IMR-90 (cell line): ENCODE measurements at regions not wholly inside any gene's neighbourhood (a gene's known extent, or its start where the extent isn't known, plus 50 kb on each side); places are given as distances from the start of the nearest gene placed in this dataset.
A peak's percentile ranks its signal among the peaks of the same experiment; 100 is the strongest.

Experiments used
- CEBPB ChIP-seq: IDR thresholded peaks from 2 replicates; pipeline ENCODE4 v1.6.1; 2012; ENCODE audit warnings: low read depth, low read length, improper control_type of control experiment
- CHD1 ChIP-seq: IDR thresholded peaks from 2 replicates; pipeline ENCODE4 v1.6.1; 2012; ENCODE audit warnings: low read depth, low read length, improper control_type of control experiment
- CTCF ChIP-seq: conservative IDR thresholded peaks from 2 replicates; pipeline ENCODE4 v1.5.1; 2012; ENCODE audit warnings: mild to moderate bottlenecking, low read depth, low read length, improper control_type of control experiment
- FOS ChIP-seq: fragments of 150-350 bp; IDR thresholded peaks from 2 replicates; pipeline ENCODE4 v1.6.1; 2016; ENCODE audit warnings: low read depth, low read length
- POLR2A ChIP-seq: IDR thresholded peaks from 2 replicates; pipeline ENCODE4 v1.6.1; 2012; ENCODE audit warnings: mild to moderate bottlenecking, low read depth, low read length
- RAD21 ChIP-seq: IDR thresholded peaks from 2 replicates; pipeline ENCODE4 v1.6.1; 2012; ENCODE audit warnings: low read length, improper control_type of control experiment
- RFX5 ChIP-seq: IDR thresholded peaks from 2 replicates; pipeline ENCODE4 v1.8.0; 2012; ENCODE audit warnings: low read depth, mild to moderate bottlenecking, low read length, moderate library complexity
- TF ChIP-seq, protein P1 (sequence below): fragments of 150-350 bp; IDR thresholded peaks from 2 replicates; pipeline ENCODE4 v1.6.1; 2017; ENCODE audit warnings: mild to moderate bottlenecking, antibody characterized with exemption, low read length, low read depth
- TF ChIP-seq, protein P2 (sequence below): fragments of 150-350 bp; IDR thresholded peaks from 2 replicates; pipeline ENCODE4 v1.6.1; 2016; ENCODE audit warnings: low read depth, mild to moderate bottlenecking, low read length, moderate library complexity, borderline replicate concordance

- TF ChIP-seq CTCF (no peak), POLR2A (no peak), RAD21 (no peak), RFX5 (no peak), CEBPB (peak; percentile 42; the same call in 1 of the 2 replicates), CHD1 (no peak), FOS (no peak)
- TF ChIP-seq, protein P1, sequence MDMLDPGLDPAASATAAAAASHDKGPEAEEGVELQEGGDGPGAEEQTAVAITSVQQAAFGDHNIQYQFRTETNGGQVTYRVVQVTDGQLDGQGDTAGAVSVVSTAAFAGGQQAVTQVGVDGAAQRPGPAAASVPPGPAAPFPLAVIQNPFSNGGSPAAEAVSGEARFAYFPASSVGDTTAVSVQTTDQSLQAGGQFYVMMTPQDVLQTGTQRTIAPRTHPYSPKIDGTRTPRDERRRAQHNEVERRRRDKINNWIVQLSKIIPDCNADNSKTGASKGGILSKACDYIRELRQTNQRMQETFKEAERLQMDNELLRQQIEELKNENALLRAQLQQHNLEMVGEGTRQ: no peak
- TF ChIP-seq, protein P2, sequence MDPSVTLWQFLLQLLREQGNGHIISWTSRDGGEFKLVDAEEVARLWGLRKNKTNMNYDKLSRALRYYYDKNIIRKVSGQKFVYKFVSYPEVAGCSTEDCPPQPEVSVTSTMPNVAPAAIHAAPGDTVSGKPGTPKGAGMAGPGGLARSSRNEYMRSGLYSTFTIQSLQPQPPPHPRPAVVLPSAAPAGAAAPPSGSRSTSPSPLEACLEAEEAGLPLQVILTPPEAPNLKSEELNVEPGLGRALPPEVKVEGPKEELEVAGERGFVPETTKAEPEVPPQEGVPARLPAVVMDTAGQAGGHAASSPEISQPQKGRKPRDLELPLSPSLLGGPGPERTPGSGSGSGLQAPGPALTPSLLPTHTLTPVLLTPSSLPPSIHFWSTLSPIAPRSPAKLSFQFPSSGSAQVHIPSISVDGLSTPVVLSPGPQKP: no peak
Measured at GRCh38 chr1:98364544-98364943, 297.0 kb upstream of the SNX7 start.
